GM12891 (cell line): ENCODE measurements at regions not wholly inside any gene's neighbourhood (a gene's known extent, or its start where the extent isn't known, plus 50 kb on each side); places are given as distances from the start of the nearest gene placed in this dataset.
"Not testable (repeated sequence)": the region's sequence is repeated elsewhere in the genome, so short reads cannot be mapped to it uniquely, and the experiment has no call there.

Experiments used
- DNase-seq: peaks from one replicate; pipeline ENCODE4 v3.0.0; 2011; ENCODE audit warnings: low spot score; ENCODE audit not compliant: insufficient read length
- FAIRE-seq: peaks from 2 replicates; lab custom pipeline; 2011; peaks lifted over from hg19 to GRCh38; lab: Jason Lieb, UNC
- PAX5 ChIP-seq: IDR thresholded peaks from 2 replicates; pipeline ENCODE4 v1.6.1; 2011; ENCODE audit warnings: low read length, moderate library complexity, mild to moderate bottlenecking; ENCODE audit not compliant: insufficient read depth, severe bottlenecking
- POLR2A ChIP-seq: IDR thresholded peaks from 2 replicates; pipeline ENCODE4 v1.6.1; 2011; ENCODE audit warnings: low read depth, low read length, control low read depth
- POLR2AphosphoS5 ChIP-seq: IDR thresholded peaks from 2 replicates; pipeline ENCODE4 v1.6.1; 2011; ENCODE audit warnings: low read depth, low read length, control low read depth
- POU2F2 ChIP-seq: IDR thresholded peaks from 2 replicates; pipeline ENCODE4 v1.6.1; 2011; ENCODE audit warnings: low read depth, mild to moderate bottlenecking, control low read depth, low read length, moderate library complexity
- SPI1 ChIP-seq: IDR thresholded peaks from 2 replicates; pipeline ENCODE4 v1.6.1; 2011; ENCODE audit warnings: low read depth, low read length, control low read depth
- TAF1 ChIP-seq: IDR thresholded peaks from 2 replicates; pipeline ENCODE4 v1.6.1; 2011; ENCODE audit warnings: low read depth, low read length, control low read depth

DNA sequence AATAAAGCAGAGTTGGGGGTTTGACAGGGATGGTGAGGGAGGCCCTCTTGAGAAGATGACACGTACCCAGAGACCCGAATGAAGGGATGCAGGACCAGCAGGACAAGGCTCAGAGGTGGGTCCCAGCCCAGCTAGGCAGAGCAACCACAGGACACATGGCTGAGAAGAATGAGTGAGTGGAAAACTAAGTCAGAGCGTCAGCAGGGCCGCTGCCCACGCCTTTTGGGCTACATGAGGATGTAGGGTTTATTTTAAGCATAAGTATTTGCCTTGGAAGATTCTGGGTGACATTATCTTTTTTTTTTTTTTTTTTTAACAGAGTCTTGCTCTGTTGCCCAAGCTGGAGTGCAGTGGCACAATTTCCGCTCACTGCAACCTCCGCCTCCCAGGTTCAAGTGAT lies 176.0 kb downstream of the TMEM132E start:
- FAIRE-seq: no peak
- TF ChIP-seq SPI1 (no peak), PAX5 (no peak), POLR2A (no peak), POU2F2 (no peak), TAF1 (no peak), POLR2AphosphoS5 (no peak)
- no peak for DNase-seq

DNA sequence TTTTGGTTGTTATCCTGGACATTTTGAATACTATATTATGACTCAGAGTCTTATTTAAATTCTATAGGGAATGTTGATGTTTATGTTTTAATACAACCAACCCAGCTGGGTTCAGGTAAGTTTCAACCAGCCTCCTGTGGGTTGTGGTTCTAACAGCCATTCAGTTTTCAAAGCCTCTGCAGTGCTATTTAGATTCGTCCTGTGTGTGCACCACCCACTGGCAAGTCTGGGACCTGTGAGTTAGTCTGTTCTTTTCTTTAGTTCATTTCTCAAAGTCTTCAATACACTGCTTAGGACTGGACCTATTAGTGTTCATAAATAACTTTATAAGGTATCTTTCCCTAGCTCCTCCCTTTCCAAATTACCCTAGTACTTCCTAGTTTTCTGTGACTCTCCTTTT lies 170.6 kb downstream of the TMEM132E start:
- DNase-seq: no peak
- no peak for TF ChIP-seq SPI1
- no peak for TF ChIP-seq POU2F2
- TF ChIP-seq POLR2AphosphoS5: no peak
- no peak for TF ChIP-seq TAF1
- no peak for TF ChIP-seq POLR2A
- no peak for FAIRE-seq

DNA sequence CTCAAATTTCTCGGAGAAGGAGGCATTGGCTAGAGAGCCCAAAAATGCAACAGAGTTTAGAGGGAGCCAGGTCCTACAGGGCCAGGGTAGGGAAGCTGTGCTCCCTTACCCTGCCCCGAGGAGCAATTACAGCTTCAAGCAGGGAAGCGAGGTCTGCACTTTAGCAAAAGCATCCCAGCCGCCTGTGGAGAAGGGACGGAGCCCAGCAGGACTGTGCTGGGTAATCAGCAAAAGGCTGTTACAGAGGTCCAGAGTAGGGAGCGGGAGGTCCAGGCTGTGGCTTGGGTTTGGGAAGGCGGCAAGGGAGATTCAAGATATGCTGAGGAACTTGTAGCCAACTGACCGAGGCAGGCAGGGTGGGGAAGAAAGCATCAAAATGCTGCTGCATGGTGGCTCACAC lies 162.6 kb downstream of the TMEM132E start:
- DNase-seq: no peak
- no peak for TF ChIP-seq TAF1
- no peak for TF ChIP-seq PAX5
- TF ChIP-seq POLR2AphosphoS5: no peak
- TF ChIP-seq POU2F2: no peak
- TF ChIP-seq SPI1: no peak
- TF ChIP-seq POLR2A: no peak
- no peak for FAIRE-seq

DNA sequence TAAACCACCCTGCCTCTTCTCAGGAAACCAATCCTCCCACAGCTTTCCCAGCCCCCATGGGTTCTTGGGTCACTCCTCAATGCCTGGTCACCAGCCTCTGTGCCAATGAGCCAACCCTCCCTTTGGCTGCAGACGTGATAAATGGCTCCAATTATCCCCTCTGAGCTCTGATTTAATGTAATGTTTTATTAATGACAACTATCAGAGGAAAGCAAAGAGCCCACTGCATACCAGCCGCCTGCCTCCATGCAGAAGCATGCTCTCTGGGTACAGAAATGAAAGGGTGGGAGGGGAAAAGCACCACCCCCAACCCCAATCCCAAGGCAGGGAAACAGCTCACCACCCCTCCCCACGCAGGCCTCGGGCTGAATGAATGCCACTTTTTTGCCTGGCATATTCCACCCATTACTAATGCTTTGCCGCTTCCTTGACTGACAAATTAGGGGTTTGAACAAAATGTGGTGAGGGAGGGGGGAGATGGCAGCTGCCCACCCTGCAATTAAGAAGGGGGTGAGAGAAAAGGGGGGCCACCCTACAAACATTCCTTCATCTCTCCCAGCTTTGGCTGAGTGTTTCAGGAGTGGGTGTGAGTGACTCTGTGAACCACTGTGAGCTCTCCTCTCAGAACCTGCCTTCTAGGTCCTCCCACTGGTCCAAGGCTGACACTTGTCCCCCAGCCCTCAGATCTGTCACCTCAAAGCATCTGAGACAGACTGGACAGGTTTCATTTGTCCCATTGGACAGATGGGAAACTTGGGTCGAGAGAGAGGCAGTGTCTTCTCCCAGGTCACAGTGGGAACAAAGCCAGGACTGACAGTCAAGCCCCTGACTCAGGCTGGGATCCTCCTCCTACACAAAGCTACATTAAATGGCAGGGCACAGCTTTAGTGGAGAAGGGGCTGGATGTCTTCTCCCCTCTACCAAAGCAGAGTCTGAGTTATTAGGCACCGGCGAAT lies 161.5 kb downstream of the TMEM132E start:
- DNase-seq: no peak
- no peak for FAIRE-seq
- no peak for TF ChIP-seq POLR2A
- TF ChIP-seq TAF1: no peak
- TF ChIP-seq SPI1: no peak
- no peak for TF ChIP-seq POLR2AphosphoS5
- no peak for TF ChIP-seq PAX5
- no peak for TF ChIP-seq POU2F2

DNA sequence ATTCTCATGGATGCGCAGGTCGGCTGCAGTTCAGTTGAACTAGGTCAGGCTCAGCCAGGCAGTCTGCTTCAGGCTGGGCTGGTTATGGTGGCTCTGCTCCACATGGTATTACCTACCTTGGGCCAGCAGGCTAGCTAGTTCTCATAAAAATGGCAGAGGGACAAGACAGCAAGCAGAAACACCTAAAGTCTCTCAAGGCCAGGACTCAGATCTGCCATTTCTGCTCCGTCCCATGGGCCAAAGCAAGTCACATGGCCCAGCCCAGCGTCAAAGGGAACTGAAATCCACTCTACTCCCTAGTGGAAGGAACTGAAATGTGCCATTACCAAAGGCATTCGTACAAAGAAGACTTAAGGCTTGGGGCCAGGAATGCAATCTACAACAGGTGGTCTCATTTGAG lies 160.0 kb downstream of the TMEM132E start:
- TF ChIP-seq TAF1 (no peak), POU2F2 (no peak)
- DNase-seq: no peak
- no peak for FAIRE-seq

DNA sequence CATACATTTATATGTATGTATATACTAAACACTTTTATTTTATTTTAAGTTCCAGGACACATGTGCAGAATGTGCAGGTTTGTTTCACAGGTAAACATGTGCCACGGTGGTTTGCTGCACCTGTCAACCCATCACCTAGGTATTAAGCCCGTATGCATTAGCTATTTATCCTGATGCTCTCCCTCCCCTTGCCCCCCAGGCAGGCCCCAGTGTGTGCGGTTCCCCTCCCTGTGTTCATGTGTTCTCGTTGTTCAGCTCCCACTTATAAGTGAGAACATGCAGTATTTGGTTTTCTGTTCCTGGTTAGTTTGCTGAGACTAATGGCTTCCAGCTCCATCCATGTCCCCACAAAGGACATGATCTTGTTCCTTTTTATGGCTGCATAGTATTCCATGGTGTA lies 158.3 kb downstream of the TMEM132E start:
- not testable (repeated sequence) for FAIRE-seq

DNA sequence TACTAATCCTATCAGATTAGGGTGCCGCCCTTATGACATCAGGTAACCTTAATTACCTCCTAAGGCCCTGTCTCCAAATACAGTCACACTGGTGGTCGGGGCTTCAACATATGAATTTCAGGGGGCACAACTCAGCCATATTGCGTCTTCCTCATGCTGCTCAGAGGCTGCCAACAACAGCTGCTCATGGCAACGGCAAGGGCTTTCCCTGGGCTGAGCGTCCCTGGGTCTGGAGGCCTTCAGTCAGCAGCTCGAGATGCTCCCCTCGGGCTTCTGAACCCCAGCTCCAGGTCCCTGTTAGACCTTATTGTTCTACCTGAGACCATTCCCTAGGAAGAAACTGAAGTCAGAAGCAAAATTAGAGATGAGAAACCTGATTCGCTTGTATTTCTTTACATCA lies 157.2 kb downstream of the TMEM132E start:
- FAIRE-seq (no peak), DNase-seq (no peak)
- TF ChIP-seq POLR2A: no peak
- TF ChIP-seq POLR2AphosphoS5: no peak
- TF ChIP-seq POU2F2: no peak
- no peak for TF ChIP-seq PAX5
- no peak for TF ChIP-seq SPI1
- TF ChIP-seq TAF1: no peak

More for the DNA sequence above, 158.3 kb downstream of the TMEM132E start:
- not testable (repeated sequence) for DNase-seq

DNA sequence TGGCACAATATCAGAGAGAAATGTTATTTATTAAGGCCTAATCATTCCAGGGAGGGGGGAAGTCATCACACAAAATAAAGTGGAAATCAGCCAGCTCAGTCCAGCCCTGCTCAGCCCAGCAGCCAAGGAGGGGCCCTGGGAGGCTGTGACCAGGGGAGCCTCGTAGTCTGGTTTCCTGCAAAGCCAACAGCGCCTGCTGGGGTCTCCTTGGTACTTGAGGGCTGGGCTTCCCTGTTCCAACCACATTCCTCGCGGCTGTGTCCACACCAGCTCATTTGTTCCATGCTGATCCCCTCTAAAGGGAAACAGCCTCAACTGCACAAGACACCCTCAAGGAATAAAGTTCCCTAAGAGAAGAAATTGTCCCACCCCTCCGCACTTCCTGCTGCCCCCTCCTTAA lies 154.0 kb downstream of the TMEM132E start:
- no peak for DNase-seq
- FAIRE-seq: no peak
- no peak for TF ChIP-seq POLR2A

DNA sequence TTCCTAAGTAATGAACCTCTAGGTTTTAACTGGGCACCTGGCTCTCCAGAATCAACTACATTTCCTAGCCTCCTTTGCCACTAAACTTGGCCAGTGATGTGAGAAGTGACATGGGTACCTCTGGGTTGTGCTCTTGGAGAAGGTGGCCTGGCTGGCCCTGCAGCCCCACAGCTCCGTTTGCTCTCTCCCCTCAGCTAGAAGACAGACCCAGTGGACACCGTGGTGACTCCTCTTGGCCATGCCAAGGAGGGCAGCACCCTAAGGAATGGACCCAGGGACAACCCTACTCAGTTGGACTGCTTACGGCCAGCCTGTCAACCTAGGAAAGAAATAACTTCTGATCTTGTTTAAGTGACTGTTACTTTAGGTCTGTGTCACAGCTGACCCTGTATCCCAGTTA lies 151.4 kb downstream of the TMEM132E start:
- TF ChIP-seq POLR2A (no peak), PAX5 (no peak), POU2F2 (no peak), POLR2AphosphoS5 (no peak), TAF1 (no peak), SPI1 (no peak)
- FAIRE-seq (no peak), DNase-seq (no peak)

DNA sequence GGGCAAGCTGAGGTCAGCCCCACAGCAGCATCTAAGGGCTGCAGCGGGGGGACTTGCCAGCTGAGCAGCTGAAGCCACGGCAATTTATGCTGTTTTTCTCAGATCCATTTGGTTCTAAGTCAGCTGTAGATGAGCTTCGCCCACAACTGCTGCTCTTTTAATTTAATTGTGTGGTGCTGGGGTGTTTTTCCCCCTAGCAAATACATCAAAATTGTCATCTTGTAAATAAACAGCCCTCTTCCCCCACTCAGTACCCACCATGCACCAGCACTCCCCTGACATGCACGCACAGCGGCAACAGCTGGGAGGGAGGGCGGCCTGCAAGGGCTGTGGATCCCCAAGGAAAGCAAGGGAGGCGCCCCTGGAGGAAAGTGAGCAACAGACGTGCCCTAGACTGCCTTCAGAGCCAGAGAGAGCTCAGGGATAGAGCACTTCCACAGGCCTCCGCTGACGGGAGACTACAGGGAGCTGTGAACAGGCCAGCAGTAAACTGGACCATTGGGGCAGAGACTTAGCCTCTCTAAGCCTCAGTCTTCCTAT lies 149.5 kb downstream of the TMEM132E start:
- TF ChIP-seq PAX5 (no peak), POU2F2 (no peak)
- FAIRE-seq (no peak), DNase-seq (no peak)

DNA sequence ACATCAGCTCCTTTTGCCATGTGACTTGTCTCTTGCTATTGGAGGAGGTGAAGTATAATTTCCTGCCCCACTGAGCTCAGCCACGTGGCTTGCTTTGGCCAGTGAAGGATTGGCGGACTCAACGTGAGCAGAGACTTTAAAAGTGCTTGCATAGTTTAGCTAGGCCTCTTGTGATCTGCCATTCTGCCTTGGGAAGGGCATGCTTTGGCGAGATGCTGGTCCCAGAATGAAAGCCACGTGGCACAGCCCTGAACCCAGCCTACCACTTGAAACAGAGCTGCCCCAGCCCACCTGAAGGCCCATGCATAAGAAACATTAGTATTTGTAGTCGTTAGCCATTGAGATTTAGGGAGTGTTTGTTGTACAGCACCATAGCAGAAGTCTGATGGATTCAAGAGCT lies 148.2 kb downstream of the TMEM132E start:
- TF ChIP-seq POLR2A (no peak), PAX5 (no peak), POLR2AphosphoS5 (no peak), SPI1 (no peak), TAF1 (no peak), POU2F2 (no peak)
- FAIRE-seq (no peak), DNase-seq (no peak)
